Right ventricle myocardium superior (tissue), 1 donor: ENCODE measurements at regions not wholly inside any gene's neighbourhood (a gene's known extent, or its start where the extent isn't known, plus 50 kb on each side); places are given as distances from the start of the nearest gene placed in this dataset.
"Not testable (repeated sequence)": the region's sequence is repeated elsewhere in the genome, so short reads cannot be mapped to it uniquely, and the experiment has no call there.

Source experiments
- ATAC-seq: fragments of 200-7000 bp; cut with Tn5 transposase; one replicate; pipeline ENCODE4 v1.9.1; 2020; ENCODE audit warnings: mild to moderate bottlenecking; ENCODE audit not compliant: poor library complexity
- DNase-seq: peaks from one replicate; pipeline ENCODE4 v3.0.0-alpha.2; 2020
- intact Hi-C: fragments of 100-400 bp; cut with DNase I; formaldehyde crosslinking; loops from one replicate; pipeline ENCODE4 v1.11.2; 2022
- donor health status: DM: no; HTN: yes; CAD: no; lungs with severe emphysema.

DNA sequence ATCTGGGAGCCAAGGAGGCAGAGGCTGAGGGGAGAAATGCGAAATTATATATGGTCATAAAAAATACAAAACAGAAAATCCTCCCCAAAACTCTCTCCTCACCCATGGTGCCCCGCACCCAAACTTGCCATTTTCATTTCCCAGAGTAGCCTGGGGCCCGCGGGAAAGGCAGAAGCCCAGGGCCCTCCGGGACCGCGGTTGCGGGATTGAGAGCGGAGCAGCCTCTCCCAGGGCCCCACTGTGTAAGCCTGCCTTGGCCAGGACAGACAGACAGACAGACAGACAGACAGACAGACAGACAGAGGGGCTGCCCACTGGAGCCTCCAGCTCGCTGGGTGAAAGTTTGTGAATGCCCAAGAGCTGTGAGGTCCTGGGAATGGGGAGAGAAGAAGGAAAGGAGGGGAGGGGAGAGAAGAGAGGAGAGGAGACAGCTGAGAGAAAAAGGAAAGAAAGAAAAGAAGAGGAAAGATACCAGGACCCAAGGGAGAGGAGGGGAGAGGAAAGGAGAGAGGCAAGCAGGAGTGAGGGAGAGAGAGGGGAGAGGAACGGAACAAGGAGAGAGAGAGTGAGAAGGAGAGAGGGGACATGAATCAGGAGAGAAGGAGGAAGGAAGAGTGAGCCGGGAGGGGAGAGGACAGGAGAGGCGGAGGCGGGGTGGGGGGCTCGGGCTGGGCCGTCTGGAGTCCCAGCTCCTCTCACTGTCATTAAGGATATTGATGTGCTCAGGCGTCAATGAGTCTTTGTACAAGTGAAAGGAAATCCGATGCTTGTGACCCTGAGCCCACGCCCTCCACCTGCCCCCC is 69.3 kb upstream of the CASZ1 start:
- DNase-seq, result no peak
- no peak for ATAC-seq
- intact Hi-C loops, result loop anchor here (5.0 to 10.0 kb wide), 2 partner anchors 201 to 358 kb away; no protein-coding TSS in a partner anchor

DNA sequence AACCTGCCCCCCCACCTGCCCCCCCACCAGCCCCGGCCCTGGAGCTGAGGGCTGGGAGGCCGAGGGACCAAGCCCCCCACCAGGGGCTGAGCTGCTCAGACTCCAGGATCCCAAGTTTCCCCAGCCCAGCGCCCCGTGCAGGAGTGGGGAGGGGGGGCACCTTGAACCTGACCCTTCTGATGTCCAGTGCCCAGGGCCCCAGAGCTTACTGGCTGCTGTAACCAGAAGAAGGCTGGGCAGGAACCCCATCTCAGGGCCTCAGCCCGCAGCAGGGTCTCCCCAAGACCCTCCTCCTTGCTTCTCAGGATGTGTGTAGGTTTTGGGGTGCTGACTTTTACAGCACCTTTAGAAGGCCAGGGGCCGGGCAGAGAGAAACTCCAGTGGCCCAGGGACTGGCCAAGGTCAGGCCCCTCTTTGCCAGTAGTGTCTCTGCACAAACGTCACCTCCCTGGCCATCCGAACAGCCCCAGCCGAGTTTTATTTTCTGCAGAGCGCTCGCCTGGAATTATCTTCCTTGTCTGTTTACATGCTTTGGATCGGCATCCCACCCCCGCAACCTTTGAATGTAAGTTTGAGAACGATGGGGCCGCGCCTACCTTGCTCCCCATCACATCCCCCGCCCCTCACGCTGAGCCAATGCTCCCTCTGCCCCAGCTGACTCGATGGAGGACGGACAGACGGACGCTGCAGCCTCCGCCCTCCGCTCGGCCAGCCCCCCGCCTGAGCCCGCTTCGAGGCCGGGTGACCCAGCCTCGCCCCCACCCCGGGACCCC is 70.1 kb upstream of the CASZ1 start:
- DNase-seq (no peak), ATAC-seq (peak; percentile 34)
- intact Hi-C loops, result loop anchor here (5.0 to 10.0 kb wide), 2 partner anchors 202 to 359 kb away; no protein-coding TSS in a partner anchor

- DNase-seq (peak; percentile 75), ATAC-seq (peak; percentile 84)
- intact Hi-C loops, result loop anchor here (5.0 to 10.0 kb wide), 2 partner anchors 202 to 360 kb away; no protein-coding TSS in a partner anchor
Observed at GRCh38 chr1:10867138-10867721, 70.8 kb upstream of the CASZ1 start.

DNA sequence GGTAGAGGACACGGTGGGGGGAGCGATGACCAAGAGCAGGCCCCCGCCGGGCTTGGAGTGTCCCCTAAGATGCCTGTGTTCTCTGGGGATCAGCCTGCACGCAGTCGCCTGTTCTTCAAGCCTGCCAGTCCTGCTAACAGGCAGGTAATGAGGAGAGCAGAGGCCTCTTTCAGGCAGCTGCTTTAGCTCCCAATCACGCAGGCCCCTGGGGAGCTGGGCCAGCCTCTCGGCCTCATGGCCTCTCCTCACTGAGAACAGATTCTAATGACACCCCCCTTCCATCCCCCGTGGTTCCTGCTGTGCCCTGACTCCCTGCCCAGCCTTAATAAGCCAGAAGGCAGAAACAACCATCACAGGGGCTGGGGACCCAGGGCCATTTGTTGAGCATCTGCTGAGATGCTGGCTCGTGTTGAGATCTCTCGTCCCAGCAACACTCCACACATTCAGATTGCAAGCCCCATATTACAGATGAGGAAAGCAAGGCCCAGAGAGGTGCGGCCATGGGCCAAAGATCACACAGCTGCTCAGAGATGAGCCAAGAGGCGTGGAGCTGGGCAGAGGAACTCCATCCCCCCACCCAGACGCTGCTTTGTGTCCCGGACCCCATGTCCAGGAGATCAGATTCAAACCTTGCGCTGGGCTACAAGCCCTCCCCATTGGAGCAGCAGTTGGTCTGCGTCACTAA is 71.6 kb upstream of the CASZ1 start:
- no peak for ATAC-seq
- intact Hi-C loops, result loop anchor here (5.0 to 10.0 kb wide), 2 partner anchors 203 to 361 kb away; no protein-coding TSS in a partner anchor
- DNase-seq, result no peak

DNA sequence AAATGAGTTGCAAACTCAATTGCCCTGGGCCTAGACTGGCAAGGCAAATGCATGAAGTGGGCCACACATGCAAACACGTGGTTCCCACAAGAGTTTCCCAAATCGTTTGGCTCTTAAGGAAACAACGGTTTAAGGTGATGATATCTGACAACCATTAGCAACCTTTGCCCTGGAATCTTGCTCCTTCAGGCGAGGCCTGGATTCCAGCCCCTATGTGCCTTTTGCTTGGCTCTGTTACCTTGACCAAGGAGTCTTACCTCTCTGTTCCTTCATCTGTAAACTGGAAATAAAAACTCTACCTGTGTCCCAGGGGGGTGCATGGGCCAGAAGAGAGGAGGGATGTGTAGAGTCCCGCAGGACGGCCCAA is 72.1 kb upstream of the CASZ1 start:
- ATAC-seq, result no peak
- intact Hi-C loops, result loop anchor here (5.0 to 10.0 kb wide), 2 partner anchors 204 to 361 kb away; no protein-coding TSS in a partner anchor
- DNase-seq, result no peak

DNA sequence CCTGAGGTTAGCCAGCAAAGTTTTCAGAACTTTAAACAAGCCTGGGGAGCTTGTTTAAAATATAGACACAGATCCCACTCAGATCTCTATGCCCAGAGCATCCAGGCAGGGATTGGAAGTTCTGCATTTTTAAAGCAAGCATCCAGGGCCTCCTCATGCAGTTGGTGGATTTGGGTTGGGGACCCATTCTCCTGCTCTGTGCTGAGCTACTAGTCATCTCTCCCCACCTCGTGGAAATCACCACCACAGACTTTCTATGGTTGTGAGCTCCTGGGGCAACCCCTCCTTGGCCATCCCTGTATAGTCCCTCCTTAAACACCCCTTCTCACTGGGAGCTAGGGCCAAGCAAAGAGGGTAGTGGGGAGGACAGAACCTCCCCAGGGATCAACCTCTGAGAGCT is 73.5 kb upstream of the CASZ1 start:
- ATAC-seq (no peak), DNase-seq (no peak)
- intact Hi-C loops, result loop anchor here (5.0 to 10.0 kb wide), 2 partner anchors 205 to 363 kb away; no protein-coding TSS in a partner anchor

DNA sequence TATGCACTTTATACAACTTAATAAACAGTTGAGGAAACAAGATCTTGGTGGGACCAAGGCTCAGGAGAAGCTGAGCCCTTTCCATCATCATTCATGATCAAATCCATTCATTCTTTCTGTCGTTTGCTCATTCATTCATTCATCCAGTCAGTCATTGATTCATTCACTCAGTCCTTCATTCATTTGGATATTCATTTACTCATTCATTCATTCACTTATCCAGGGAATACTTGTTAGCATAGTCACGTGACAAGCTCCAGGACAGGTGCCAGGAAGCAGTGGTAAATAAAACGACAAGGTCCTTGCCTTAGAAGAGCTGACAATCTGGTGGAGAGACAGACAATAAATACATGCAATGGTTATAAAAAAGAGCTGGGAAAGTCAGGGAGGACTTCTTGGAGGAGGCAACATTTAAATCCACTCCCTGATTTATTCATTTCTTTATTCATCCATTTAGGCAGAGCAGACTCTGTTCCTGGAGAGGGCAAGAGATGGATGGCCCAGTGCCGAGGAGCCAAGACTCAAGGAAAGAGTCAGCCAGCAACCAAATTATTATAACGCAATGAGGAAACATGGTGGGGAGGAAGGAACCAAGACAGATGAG is 74.1 kb upstream of the CASZ1 start:
- ATAC-seq (no peak), DNase-seq (no peak)
- intact Hi-C loops, result no loop called here

- peak; percentile 9 for DNase-seq
- ATAC-seq, result no peak
- intact Hi-C loops, result no loop called here
Observed at GRCh38 chr1:10873189-10873588, 76.7 kb upstream of the CASZ1 start.

DNA sequence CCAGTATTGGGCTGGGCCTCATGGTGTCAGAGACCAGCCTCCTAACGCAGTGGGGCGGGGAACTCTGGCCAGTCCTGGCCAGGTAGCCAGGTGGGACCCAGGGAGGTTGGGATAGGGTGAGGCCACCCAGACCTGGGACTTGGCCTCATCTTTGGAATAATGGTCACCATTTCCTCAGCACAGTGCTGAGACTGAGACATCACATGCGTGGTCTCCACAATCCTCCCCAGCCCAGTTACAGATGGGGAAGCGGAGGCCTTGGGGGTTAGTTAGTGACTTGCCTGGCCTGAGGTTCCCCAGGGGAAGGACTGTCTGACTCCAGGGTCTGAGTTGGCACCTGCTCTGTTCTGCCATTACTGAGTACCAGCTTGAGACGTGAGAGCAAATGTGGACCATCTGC is 77.9 kb upstream of the CASZ1 start:
- ATAC-seq (no peak), DNase-seq (peak; percentile 12)
- intact Hi-C loops, result no loop called here

DNA sequence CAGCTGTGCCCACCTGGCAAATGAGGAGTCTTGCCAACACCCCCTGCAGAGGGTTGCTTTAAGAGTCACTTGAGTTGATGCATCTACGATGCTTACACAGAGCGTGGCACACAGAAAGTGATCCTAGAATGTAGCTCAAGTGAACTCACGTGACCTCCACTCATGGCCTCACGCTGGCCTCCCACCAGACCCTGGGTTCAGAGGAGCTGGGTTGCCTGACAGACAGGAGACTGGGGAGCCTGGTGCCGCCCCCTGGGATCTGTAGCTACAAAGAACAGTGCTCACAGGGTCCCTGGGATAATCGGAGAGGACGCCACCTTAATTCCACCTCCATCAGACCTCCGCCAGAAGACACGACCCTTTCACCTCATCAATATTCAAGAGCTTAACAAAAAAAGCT is 81.4 kb upstream of the CASZ1 start:
- DNase-seq, result no peak
- intact Hi-C loops, result no loop called here
- no peak for ATAC-seq

- ATAC-seq (no peak), DNase-seq (peak; percentile 21)
- intact Hi-C loops, result no loop called here
Observed at GRCh38 chr1:10878469-10878868, 82.0 kb upstream of the CASZ1 start.

DNA sequence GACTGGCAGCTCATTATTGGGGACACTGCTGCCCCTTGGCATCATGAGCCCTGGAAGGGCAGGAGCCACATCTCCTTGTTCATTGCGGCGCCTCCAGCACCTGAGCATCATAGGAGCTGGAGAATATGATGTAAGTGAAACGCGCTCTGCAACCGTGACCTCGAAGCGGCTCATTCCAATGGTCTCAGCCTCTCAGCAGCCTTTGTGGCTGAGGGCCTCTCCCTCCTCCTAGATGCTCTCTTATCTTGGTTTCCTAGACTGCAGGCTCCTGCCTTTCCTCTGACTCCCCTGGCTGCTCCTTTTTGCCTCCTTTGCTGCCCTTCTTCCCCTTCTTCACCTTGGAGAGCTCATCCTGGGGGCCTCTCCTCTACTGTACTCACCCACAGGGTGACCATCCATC is 83.6 kb upstream of the CASZ1 start:
- intact Hi-C loops, result no loop called here
- no peak for ATAC-seq

DNA sequence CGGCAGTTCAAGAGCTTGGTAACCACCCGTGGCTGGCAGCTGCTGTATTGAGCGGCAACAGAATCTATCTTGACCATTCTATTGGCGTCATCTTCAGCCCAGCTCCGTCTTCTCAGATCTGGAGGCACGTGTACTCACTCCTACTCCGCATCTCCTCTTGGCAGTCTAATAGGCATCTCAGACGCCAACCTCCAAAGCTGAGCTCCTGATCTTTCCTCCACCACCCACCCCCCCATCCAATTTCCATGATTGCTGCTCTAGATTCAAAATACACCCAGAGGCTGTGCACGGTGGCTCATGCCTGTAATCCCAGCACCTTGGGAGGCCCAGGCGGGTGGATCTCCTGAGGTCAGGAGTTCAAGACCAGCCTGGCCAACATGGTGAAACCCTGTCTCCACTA is 84.6 kb upstream of the CASZ1 start:
- peak; percentile 9 for DNase-seq
- ATAC-seq, result no peak
- intact Hi-C loops, result no loop called here

More for the DNA sequence above, 83.6 kb upstream of the CASZ1 start:
- peak; percentile 7 for DNase-seq

GRCh38 chr1:10882069-10882468 is 85.6 kb upstream of the CASZ1 start:
- intact Hi-C loops, result no loop called here
- no peak for ATAC-seq
- DNase-seq, result no peak

DNA sequence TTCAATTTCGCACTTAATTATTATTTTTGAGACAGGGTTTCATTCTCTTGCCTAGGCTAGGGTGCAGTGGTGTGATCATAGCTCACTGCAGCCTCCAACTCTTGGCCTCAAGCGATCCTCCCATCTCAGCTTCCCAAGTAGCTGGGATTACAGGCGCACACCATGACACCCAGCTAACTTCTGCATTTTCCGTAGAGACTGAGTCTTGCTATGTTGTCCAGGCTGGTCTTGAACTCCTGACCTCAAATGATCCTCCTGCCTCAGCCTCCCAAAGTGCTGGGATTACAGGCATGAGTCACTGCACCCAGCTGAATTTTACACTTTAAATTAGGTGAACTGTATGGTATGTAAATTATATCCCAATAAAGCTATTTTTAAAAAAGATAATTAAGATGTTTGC is 90.6 kb upstream of the CASZ1 start:
- intact Hi-C loops, DNase-seq, ATAC-seq: not testable (repeated sequence)

DNA sequence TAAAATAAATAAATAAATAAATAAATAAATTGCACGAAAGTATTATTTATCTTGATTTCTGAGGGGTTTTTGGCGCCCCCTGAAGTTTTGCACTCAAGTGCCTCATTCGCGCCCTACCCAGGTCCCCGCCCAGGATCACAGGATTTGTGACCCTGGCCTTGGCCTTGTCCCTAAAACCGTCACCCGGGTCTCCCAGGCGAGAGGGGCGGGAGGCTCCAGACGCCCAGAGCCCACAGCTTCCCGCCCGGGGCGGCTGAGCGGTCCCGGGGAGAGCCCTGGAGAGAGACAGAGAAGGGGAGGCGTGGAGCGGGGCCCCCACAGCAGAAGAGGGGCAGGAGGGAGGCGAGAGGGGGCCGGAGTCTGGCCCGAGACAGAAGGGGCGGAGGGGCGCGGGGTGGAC is 91.8 kb upstream of the CASZ1 start:
- DNase-seq (peak; percentile 13), ATAC-seq (no peak)
- intact Hi-C loops, result no loop called here

GRCh38 chr1:10888791-10889649 is 92.6 kb upstream of the CASZ1 start:
- intact Hi-C loops, result no loop called here
- DNase-seq, result peak; percentile 13
- ATAC-seq, result no peak
